ENCODE measurements at regions not wholly inside any gene's neighbourhood (a gene's known extent, or its start where the extent isn't known, plus 50 kb on each side); places are given as distances from the start of the nearest gene placed in this dataset.

DNA sequence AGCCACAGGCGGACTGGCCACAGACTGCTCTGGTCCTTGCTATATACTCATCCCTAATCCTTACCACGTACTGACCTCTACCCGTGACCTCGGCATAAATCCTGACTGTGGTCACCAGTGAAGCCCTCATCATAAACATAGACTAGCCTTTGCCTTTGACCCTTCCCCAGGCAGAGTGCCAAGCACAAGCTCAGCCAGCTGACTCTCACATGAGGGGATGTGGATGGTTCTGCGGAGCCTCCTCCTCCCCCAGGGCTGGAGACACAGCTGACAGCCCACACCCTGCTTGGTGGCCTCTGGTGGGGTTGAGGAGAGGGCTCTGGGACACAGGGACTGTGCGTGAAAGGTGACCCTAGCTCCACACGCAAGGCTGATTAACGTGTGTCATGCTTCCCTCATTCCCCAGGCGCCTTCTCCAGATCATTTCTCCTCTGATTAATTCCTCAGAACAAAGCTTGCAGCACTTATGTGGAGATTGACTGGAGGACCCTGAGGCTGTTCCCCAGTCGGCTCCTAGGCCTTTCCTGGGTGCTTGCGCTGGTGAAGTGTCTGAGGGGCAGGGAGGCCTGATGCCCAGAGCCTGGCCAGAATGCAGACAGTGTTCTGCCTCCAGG lies 241.5 kb upstream of the NLRP1 start:
- TF ChIP-seq, protein P1, sequence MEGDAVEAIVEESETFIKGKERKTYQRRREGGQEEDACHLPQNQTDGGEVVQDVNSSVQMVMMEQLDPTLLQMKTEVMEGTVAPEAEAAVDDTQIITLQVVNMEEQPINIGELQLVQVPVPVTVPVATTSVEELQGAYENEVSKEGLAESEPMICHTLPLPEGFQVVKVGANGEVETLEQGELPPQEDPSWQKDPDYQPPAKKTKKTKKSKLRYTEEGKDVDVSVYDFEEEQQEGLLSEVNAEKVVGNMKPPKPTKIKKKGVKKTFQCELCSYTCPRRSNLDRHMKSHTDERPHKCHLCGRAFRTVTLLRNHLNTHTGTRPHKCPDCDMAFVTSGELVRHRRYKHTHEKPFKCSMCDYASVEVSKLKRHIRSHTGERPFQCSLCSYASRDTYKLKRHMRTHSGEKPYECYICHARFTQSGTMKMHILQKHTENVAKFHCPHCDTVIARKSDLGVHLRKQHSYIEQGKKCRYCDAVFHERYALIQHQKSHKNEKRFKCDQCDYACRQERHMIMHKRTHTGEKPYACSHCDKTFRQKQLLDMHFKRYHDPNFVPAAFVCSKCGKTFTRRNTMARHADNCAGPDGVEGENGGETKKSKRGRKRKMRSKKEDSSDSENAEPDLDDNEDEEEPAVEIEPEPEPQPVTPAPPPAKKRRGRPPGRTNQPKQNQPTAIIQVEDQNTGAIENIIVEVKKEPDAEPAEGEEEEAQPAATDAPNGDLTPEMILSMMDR (conservative IDR thresholded peaks at IDR 0.05; ENCODE audit: low read depth in 2 of 2), result no peak
- TF ChIP-seq EZH2 (IDR thresholded peaks at IDR 0.05; ENCODE audit: low read depth, unreplicated experiment) (no peak), JUNB (IDR thresholded peaks at IDR 0.05; ENCODE audit: unreplicated experiment) (no peak)
